HG03066 (cell line): ENCODE measurements at regions not wholly inside any gene's neighbourhood (a gene's known extent, or its start where the extent isn't known, plus 50 kb on each side); places are given as distances from the start of the nearest gene placed in this dataset.

Source experiments
- ATAC-seq: cut with Tn5 transposase; IDR thresholded peaks from one replicate; pipeline ENCODE4 v1.9.1; 2021; ENCODE audit warnings: low read depth; ENCODE audit not compliant: unreplicated experiment

- no peak for ATAC-seq
Measured at GRCh38 chr9:79896390-79896980, 324.7 kb downstream of the TLE4 start.

- ATAC-seq, result no peak
Measured at GRCh38 chr9:79895232-79895631, 323.5 kb downstream of the TLE4 start.

- ATAC-seq, result no peak
Measured at GRCh38 chr9:79889369-79889768, 317.6 kb downstream of the TLE4 start.

GRCh38 chr9:79885093-79885857 lies 313.5 kb downstream of the TLE4 start:
- no peak for ATAC-seq

GRCh38 chr9:79884546-79884945 lies 312.8 kb downstream of the TLE4 start:
- no peak for ATAC-seq

GRCh38 chr9:79883073-79883645 lies 311.4 kb downstream of the TLE4 start:
- no peak for ATAC-seq

- peak; percentile 55 for ATAC-seq
Measured at GRCh38 chr9:79880626-79881025, 308.9 kb downstream of the TLE4 start.

- peak; percentile 44 for ATAC-seq
Measured at GRCh38 chr9:79877943-79878602, 306.3 kb downstream of the TLE4 start.

GRCh38 chr9:79868567-79869189 lies 296.9 kb downstream of the TLE4 start:
- ATAC-seq, result no peak

GRCh38 chr9:79862921-79863890 lies 291.4 kb downstream of the TLE4 start:
- ATAC-seq, result no peak

- no peak for ATAC-seq
Measured at GRCh38 chr9:79858508-79858907, 286.7 kb downstream of the TLE4 start.

- no peak for ATAC-seq
Measured at GRCh38 chr9:79857188-79857587, 285.4 kb downstream of the TLE4 start.

- no peak for ATAC-seq
Measured at GRCh38 chr9:79847074-79847473, 275.3 kb downstream of the TLE4 start.

- ATAC-seq, result no peak
Measured at GRCh38 chr9:79829566-79830302, 258.0 kb downstream of the TLE4 start.

GRCh38 chr9:79824265-79824664 lies 252.5 kb downstream of the TLE4 start:
- peak; percentile 96 for ATAC-seq

GRCh38 chr9:79817438-79818004 lies 245.8 kb downstream of the TLE4 start:
- ATAC-seq, result peak; percentile 71

GRCh38 chr9:79813258-79813638 lies 241.5 kb downstream of the TLE4 start:
- ATAC-seq, result no peak

GRCh38 chr9:79812507-79813257 lies 240.9 kb downstream of the TLE4 start:
- ATAC-seq, result peak; percentile 71
